Activated CD8-positive, alpha-beta T cell treated with anti-CD3 and anti-CD28 coated beads for 36 hours (primary cell): ENCODE measurements at regions not wholly inside any gene's neighbourhood (a gene's known extent, or its start where the extent isn't known, plus 50 kb on each side); places are given as distances from the start of the nearest gene placed in this dataset.

ENCODE experiments used
- ATAC-seq: fragments of 200-7000 bp; cut with Tn5 transposase; one replicate; pipeline ENCODE4 v1.10.0; 2021; ENCODE audit warnings: mild to moderate bottlenecking, moderate library complexity
- CTCF ChIA-PET: fragments of 350-600 bp; sonication (Branson Sonifier 250); formaldehyde crosslinking; loops from one replicate; lab custom pipeline; 2021; ENCODE audit warnings: antibody characterized with exemption; lab: Charles Lee
- POLR2A ChIA-PET: fragments of 350-600 bp; sonication (Branson Sonifier 250); formaldehyde crosslinking; loops from one replicate; lab custom pipeline; 2021; ENCODE audit warnings: antibody characterized with exemption; lab: Charles Lee
- DNase-seq: peaks from one replicate; pipeline ENCODE4 v3.0.0-alpha.2; 2020
- H3K27ac Mint-ChIP-seq: one replicate; pipeline ENCODE4 v1.8.0; 2021; ENCODE audit warnings: mild to moderate bottlenecking, mixed read lengths
- H3K27me3 Mint-ChIP-seq: one replicate; pipeline ENCODE4 v1.8.0; 2021; ENCODE audit warnings: mixed read lengths
- H3K36me3 Mint-ChIP-seq: one replicate; pipeline ENCODE4 v1.8.0; 2021; ENCODE audit warnings: low read depth, mixed read lengths
- H3K4me1 Mint-ChIP-seq: one replicate; pipeline ENCODE4 v1.8.0; 2021; ENCODE audit warnings: low read depth, mixed read lengths
- H3K4me3 Mint-ChIP-seq: one replicate; pipeline ENCODE4 v1.8.0; 2021; ENCODE audit warnings: mild to moderate bottlenecking, moderate library complexity, mixed read lengths
- H3K9me3 Mint-ChIP-seq: one replicate; pipeline ENCODE4 v1.8.0; 2021; ENCODE audit warnings: mixed read lengths
- intact Hi-C: fragments of 100-400 bp; cut with micrococcal nuclease; formaldehyde crosslinking; loops from one replicate; pipeline ENCODE4 v1.10.0; 2022
- TF ChIP-seq, protein P1 (sequence below): fragments of 200-600 bp; IDR thresholded peaks from one replicate; pipeline ENCODE4 v1.8.0; 2022; ENCODE audit warnings: antibody characterized with exemption, mild to moderate bottlenecking

DNA sequence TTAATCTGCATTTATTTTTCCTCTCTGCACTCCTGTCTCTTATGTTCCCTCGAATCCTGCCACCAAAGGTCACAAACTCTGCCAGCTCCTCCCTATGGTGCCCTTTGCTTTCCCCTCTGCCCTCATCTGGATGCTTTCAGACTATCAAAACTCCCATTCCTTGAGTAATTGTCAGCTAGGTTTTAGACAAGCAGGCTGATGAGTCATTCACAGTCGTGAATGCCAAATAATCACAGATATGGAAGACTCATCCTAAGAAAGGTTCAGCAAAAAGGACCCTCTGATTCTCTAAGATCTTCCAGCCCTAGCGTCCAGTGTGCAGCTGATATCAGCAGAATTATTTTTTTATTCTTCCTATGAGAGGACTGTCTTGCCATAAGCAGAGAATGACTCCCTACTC is 104.5 kb upstream of the NUDT12 start:
- TF ChIP-seq, protein P1, sequence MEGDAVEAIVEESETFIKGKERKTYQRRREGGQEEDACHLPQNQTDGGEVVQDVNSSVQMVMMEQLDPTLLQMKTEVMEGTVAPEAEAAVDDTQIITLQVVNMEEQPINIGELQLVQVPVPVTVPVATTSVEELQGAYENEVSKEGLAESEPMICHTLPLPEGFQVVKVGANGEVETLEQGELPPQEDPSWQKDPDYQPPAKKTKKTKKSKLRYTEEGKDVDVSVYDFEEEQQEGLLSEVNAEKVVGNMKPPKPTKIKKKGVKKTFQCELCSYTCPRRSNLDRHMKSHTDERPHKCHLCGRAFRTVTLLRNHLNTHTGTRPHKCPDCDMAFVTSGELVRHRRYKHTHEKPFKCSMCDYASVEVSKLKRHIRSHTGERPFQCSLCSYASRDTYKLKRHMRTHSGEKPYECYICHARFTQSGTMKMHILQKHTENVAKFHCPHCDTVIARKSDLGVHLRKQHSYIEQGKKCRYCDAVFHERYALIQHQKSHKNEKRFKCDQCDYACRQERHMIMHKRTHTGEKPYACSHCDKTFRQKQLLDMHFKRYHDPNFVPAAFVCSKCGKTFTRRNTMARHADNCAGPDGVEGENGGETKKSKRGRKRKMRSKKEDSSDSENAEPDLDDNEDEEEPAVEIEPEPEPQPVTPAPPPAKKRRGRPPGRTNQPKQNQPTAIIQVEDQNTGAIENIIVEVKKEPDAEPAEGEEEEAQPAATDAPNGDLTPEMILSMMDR = no peak
- no peak for ATAC-seq
- POLR2A ChIA-PET = no interaction called here

DNA sequence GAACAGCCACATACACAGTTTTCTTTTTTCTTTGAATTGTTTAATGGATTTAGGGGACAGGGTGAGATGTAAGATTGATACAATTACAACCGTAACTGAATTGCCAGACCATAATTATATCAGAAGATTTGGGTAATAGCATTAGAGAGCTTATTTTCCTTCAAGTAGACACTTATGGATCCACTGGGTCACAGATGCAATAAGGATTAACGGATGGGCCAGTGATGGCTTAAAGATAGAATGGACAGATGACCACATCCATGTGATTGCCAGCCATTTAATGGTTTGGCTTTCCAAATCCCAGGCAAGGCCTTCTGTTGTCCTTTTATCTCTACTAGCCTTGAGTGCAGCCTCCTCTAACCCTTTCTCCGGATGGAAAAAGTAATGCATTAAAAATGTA is 94.7 kb upstream of the NUDT12 start:
- Mint-ChIP-seq H3K9me3 (peaks cover under 1% of the 10 kb centered on the region), H3K27ac (no peak overlapping the region), H3K4me1 (no peaks in the 10 kb centered on the region), H3K4me3 (no peak overlapping the region), H3K36me3 (no peaks in the 10 kb centered on the region), H3K27me3 (no peaks in the 10 kb centered on the region)
- no peak for ATAC-seq
- ChIA-PET CTCF (no interaction called here), POLR2A (no interaction called here)
- TF ChIP-seq, protein P1 = no peak
- intact Hi-C loops = no loop called here
- no peak for DNase-seq

More for the DNA sequence above, 104.5 kb upstream of the NUDT12 start:
- H3K4me3 Mint-ChIP-seq = no peak overlapping the region
- no peak overlapping the region for H3K27ac Mint-ChIP-seq
- no peaks in the 10 kb centered on the region for H3K27me3 Mint-ChIP-seq
- no peak for DNase-seq
- H3K9me3 Mint-ChIP-seq = peaks cover 15% of the 10 kb centered on the region
- intact Hi-C loops = no loop called here
- H3K36me3 Mint-ChIP-seq = no peaks in the 10 kb centered on the region
- no peaks in the 10 kb centered on the region for H3K4me1 Mint-ChIP-seq
- CTCF ChIA-PET = no interaction called here

- no peaks in the 10 kb centered on the region for H3K27me3 Mint-ChIP-seq
- H3K36me3 Mint-ChIP-seq = no peaks in the 10 kb centered on the region
- TF ChIP-seq, protein P1 = no peak
- no peak overlapping the region for H3K27ac Mint-ChIP-seq
- no peaks in the 10 kb centered on the region for H3K4me1 Mint-ChIP-seq
- DNase-seq (no peak), ATAC-seq (no peak)
- intact Hi-C loops = no loop called here
- CTCF ChIA-PET = no interaction called here
- no peaks in the 10 kb centered on the region for H3K9me3 Mint-ChIP-seq
- POLR2A ChIA-PET = no interaction called here
- H3K4me3 Mint-ChIP-seq = no peak overlapping the region
Measured at GRCh38 chr5:103648086-103648485, 85.5 kb upstream of the NUDT12 start.

DNA sequence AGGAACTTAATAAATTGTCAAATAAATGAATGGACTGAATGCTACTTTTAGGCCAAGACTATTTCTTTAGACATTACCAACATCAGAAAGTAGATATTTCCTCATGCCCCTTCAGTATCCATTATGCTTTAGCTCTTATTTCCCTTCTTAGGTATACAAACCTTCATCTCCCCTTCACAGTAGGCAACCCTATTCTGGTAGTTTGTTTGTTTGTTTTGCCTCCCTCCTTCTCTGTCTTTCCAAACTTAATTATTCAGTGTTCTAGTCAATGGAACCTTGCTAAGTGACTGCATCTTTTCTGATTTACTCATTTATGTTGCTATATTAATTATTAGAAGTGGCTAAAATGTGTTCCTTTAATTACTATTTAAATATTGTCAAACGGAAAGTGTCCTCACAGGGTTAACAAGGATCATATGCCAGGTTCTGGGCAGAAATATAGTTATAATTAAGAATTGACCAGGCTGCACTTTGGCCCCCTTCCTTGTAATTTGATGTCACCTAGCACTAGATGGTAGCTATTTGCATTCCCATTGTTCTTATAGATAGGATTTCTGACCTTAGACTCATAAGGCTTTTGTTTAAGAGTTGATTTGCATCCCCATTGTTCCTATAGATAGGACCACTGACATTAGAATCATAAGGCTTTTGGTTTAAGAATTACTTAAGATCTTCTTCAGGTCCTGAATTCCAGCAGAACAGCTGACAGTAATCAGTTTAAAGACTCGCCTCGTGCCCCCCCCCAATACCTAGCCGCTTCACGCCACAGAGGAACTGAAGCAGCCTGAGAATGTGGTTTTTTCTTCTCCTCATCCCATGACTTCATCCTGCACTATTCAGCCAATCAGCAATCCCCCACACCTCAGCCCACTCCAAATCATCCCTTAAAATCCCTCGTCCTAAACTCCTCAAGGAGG is 84.4 kb upstream of the NUDT12 start:
- POLR2A ChIA-PET = no interaction called here
- DNase-seq = no peak
- no peak overlapping the region for H3K4me3 Mint-ChIP-seq
- ATAC-seq = no peak
- TF ChIP-seq, protein P1 = no peak
- H3K36me3 Mint-ChIP-seq = no peaks in the 10 kb centered on the region
- H3K9me3 Mint-ChIP-seq = no peaks in the 10 kb centered on the region
- CTCF ChIA-PET = no interaction called here
- no peaks in the 10 kb centered on the region for H3K27me3 Mint-ChIP-seq
- intact Hi-C loops = no loop called here
- H3K4me1 Mint-ChIP-seq = no peaks in the 10 kb centered on the region
- no peak overlapping the region for H3K27ac Mint-ChIP-seq

DNA sequence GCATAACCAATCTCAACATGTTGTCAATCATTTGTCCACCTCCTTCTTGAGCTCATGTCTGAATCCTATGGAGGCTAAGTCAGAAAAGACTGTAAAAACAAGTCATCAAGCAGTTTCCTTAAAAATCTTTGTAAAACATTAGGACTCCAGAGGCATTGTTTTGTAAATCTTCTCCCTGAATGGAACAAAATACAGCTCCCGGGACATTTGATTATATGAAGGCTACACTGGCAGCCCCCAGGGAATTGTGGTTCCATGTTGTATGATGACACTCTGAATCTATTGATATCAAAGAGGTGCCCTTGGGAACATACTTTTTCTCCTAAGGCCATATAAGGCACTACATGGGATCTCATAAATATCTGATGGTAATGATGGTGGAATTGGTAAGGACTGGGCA is 83.2 kb upstream of the NUDT12 start:
- ChIA-PET CTCF (no interaction called here), POLR2A (no interaction called here)
- TF ChIP-seq, protein P1 = no peak
- Mint-ChIP-seq H3K4me3 (no peak overlapping the region), H3K4me1 (no peaks in the 10 kb centered on the region), H3K9me3 (no peaks in the 10 kb centered on the region), H3K27ac (no peak overlapping the region), H3K27me3 (no peaks in the 10 kb centered on the region), H3K36me3 (no peaks in the 10 kb centered on the region)
- no peak for DNase-seq
- no peak for ATAC-seq
- intact Hi-C loops = no loop called here
